Trophoblast cell (in vitro differentiated cells and primary cell): ENCODE measurements at regions not wholly inside any gene's neighbourhood (a gene's known extent, or its start where the extent isn't known, plus 50 kb on each side); places are given as distances from the start of the nearest gene placed in this dataset.

Source experiments
- DNase-seq, 2 donors: peaks; one replicate each; pipeline ENCODE4 v3.0.0-alpha.2; 2016
- H2AFZ ChIP-seq: 2 replicates; pipeline ENCODE4 v1.6.1; 2013; ENCODE audit warnings: low read length, moderate library complexity, mild to moderate bottlenecking; ENCODE audit not compliant: insufficient read depth, poor library complexity
- H2AK5ac ChIP-seq: 2 replicates; pipeline ENCODE4 v1.6.1; 2013; ENCODE audit warnings: mild to moderate bottlenecking, low read length
- H2BK120ac ChIP-seq: 2 replicates; pipeline ENCODE4 v1.6.1; 2013; ENCODE audit warnings: low read length, mild to moderate bottlenecking, moderate library complexity; ENCODE audit not compliant: insufficient read depth, poor library complexity
- H2BK12ac ChIP-seq: 2 replicates; pipeline ENCODE4 v1.6.1; 2013; ENCODE audit warnings: mild to moderate bottlenecking, low read length, moderate library complexity
- H2BK5ac ChIP-seq: 2 replicates; pipeline ENCODE4 v1.6.1; 2013; ENCODE audit warnings: low read length, low read depth, moderate library complexity, mild to moderate bottlenecking; ENCODE audit not compliant: poor library complexity
- H3K14ac ChIP-seq: 2 replicates; pipeline ENCODE4 v1.6.1; 2013; ENCODE audit warnings: mild to moderate bottlenecking, low read length
- H3K18ac ChIP-seq: 2 replicates; pipeline ENCODE4 v1.6.1; 2013; ENCODE audit warnings: mild to moderate bottlenecking, low read length
- H3K23ac ChIP-seq: 2 replicates; pipeline ENCODE4 v1.6.1; 2013; ENCODE audit warnings: low read length
- H3K27ac ChIP-seq: 2 replicates; pipeline ENCODE4 v1.5.1; 2013; ENCODE audit warnings: low read depth, mild to moderate bottlenecking, inconsistent platforms, low read length, moderate library complexity
- H3K27me3 ChIP-seq: 2 replicates; pipeline ENCODE4 v1.6.1; 2013; ENCODE audit warnings: inconsistent platforms, mild to moderate bottlenecking, low read length, moderate library complexity; ENCODE audit not compliant: insufficient read depth
- H3K36me3 ChIP-seq, 2 experiments: 1 replicate in 1 of 2; 2 replicates in 1 of 2; pipeline ENCODE4 v1.6.1; 2013; ENCODE audit warnings: low read length in 2 of 2, mild to moderate bottlenecking in 2 of 2, moderate library complexity in 1 of 2; ENCODE audit not compliant: insufficient read depth in 2 of 2, control insufficient read depth in 1 of 2
- H3K4ac ChIP-seq: 2 replicates; pipeline ENCODE4 v1.6.1; 2013; ENCODE audit warnings: low read depth, mild to moderate bottlenecking, low read length, moderate library complexity
- H3K4me1 ChIP-seq, 2 experiments: 1 replicate in 1 of 2; 2 replicates in 1 of 2; pipeline ENCODE4 v1.6.1; 2013; ENCODE audit warnings: low read length in 2 of 2, mild to moderate bottlenecking in 2 of 2, moderate library complexity in 1 of 2; ENCODE audit not compliant: insufficient read depth in 2 of 2, control insufficient read depth in 1 of 2
- H3K4me2 ChIP-seq: 2 replicates; pipeline ENCODE4 v1.6.1; 2013; ENCODE audit warnings: inconsistent platforms, mild to moderate bottlenecking, low read length, moderate library complexity
- H3K4me3 ChIP-seq: 2 replicates; pipeline ENCODE4 v1.5.1; 2013; ENCODE audit warnings: mild to moderate bottlenecking, low read depth, low read length, inconsistent platforms
- H3K79me1 ChIP-seq: one replicate; pipeline ENCODE4 v1.6.1; 2013; ENCODE audit warnings: low read length
- H3K79me2 ChIP-seq: 2 replicates; pipeline ENCODE4 v1.6.1; 2013; ENCODE audit warnings: low read length, mild to moderate bottlenecking; ENCODE audit not compliant: control insufficient read depth, insufficient read depth, poor library complexity
- H3K9ac ChIP-seq: 2 replicates; pipeline ENCODE4 v1.6.1; 2013; ENCODE audit warnings: mild to moderate bottlenecking, low read length
- H3K9me3 ChIP-seq: 2 replicates; pipeline ENCODE4 v1.6.1; 2013; ENCODE audit warnings: low read depth, mild to moderate bottlenecking, control low read depth, inconsistent platforms, low read length; ENCODE audit not compliant: insufficient read depth
- H4K12ac ChIP-seq: 2 replicates; pipeline ENCODE4 v1.6.1; 2013; ENCODE audit warnings: low read depth, mild to moderate bottlenecking, low read length, moderate library complexity
- H4K8ac ChIP-seq: 2 replicates; pipeline ENCODE4 v1.6.1; 2013; ENCODE audit warnings: low read depth, mild to moderate bottlenecking, low read length, moderate library complexity
- H4K91ac ChIP-seq: one replicate; pipeline ENCODE4 v1.6.1; 2013; ENCODE audit warnings: low read depth, mild to moderate bottlenecking, low read length, moderate library complexity
- WGBS: extraction: QIAGEN DNeasy Blood & Tissue Kit; methylation state at CpG from one replicate; pipeline ENCODE4 v1.1.7; 2013; ENCODE audit warnings: missing lambda C conversion rate; ENCODE audit not compliant: insufficient read length, insufficient coverage; ENCODE audit errors: extremely low coverage; 5-methylcytosine and 5-hydroxymethylcytosine counted together

DNA sequence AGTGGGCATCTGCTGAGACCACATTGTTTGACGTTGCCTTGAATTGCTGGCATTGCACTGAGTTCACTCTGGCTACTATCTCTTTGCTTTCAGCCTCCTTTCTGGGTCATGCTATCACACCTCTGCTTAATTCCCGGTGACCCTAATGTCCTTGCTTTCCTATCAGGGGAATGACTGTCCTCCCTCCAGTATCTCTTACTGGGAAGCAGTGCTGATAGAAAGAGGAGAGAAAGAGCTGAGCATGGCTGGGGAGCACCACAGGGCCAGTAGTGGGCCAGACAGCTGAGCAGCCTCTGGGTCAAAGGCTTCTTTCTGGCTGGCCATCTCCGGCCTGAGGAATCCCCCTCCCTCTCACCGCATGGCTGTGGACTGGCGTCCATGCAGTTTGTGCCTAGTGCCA, 428.7 kb downstream of the INHBA start:
- Histone ChIP-seq H2AK5ac (no peak overlapping the region), H3K4me1 (no peaks in the 10 kb centered on the region), H2BK120ac (no peak overlapping the region), H3K27ac (no peak overlapping the region), H3K4me3 (no peak overlapping the region), H3K36me3 (no peaks in the 10 kb centered on the region), H4K8ac (no peak overlapping the region), H3K23ac (no peak overlapping the region), H3K79me2 (no peaks in the 10 kb centered on the region), H2BK5ac (no peak overlapping the region), H3K4ac (no peak overlapping the region), H3K4me2 (no peak overlapping the region), H3K9me3 (peaks cover 3% of the 10 kb centered on the region), H3K18ac (no peak overlapping the region), H2BK12ac (no peak overlapping the region), H3K9ac (no peak overlapping the region), H3K27me3 (no peaks in the 10 kb centered on the region), H3K14ac (no peak overlapping the region), H3K79me1 (peaks cover 3% of the 10 kb centered on the region), H4K91ac (no peak overlapping the region), H2AFZ (no peak overlapping the region), H4K12ac (no peak overlapping the region)
- DNase-seq = no peak
- WGBS = no CpG with 5 or more reads among the region's 5 CpGs

GRCh38 chr7:41272664-41273063, 430.2 kb downstream of the INHBA start:
- no peak overlapping the region for H3K4ac ChIP-seq
- no peak overlapping the region for H3K18ac ChIP-seq

GRCh38 chr7:41268878-41269277, 434.0 kb downstream of the INHBA start:
- H3K27me3 ChIP-seq = no peaks in the 10 kb centered on the region
- WGBS = no CpG with 5 or more reads among the region's 2 CpGs
- no peak overlapping the region for H2BK5ac ChIP-seq
- no peak overlapping the region for H3K23ac ChIP-seq
- H3K9me3 ChIP-seq = peaks cover 3% of the 10 kb centered on the region
- H4K8ac ChIP-seq = no peak overlapping the region
- no peak overlapping the region for H2AFZ ChIP-seq
- H2BK120ac ChIP-seq = no peak overlapping the region
- H3K4me1 ChIP-seq = no peaks in the 10 kb centered on the region
- no peaks in the 10 kb centered on the region for H3K79me2 ChIP-seq
- H3K36me3 ChIP-seq = no peaks in the 10 kb centered on the region
- H3K27ac ChIP-seq = no peak overlapping the region
- no peak overlapping the region for H4K12ac ChIP-seq
- H3K14ac ChIP-seq = no peak overlapping the region
- DNase-seq = no peak
- no peak overlapping the region for H2AK5ac ChIP-seq
- H2BK12ac ChIP-seq = no peak overlapping the region
- H3K4ac ChIP-seq = no peak overlapping the region
- no peak overlapping the region for H3K4me3 ChIP-seq
- no peak overlapping the region for H3K9ac ChIP-seq
- no peak overlapping the region for H3K18ac ChIP-seq
- H4K91ac ChIP-seq = no peak overlapping the region
- peaks cover 3% of the 10 kb centered on the region for H3K79me1 ChIP-seq
- no peak overlapping the region for H3K4me2 ChIP-seq

More at GRCh38 chr7:41272664-41273063, 430.2 kb downstream of the INHBA start:
- H4K8ac ChIP-seq = no peak overlapping the region
- peaks cover 3% of the 10 kb centered on the region for H3K9me3 ChIP-seq
- no peak overlapping the region for H3K23ac ChIP-seq
- H3K79me1 ChIP-seq = peaks cover 3% of the 10 kb centered on the region
- no peak overlapping the region for H3K27ac ChIP-seq
- WGBS = no CpG with 5 or more reads among the region's 5 CpGs
- no peak overlapping the region for H2BK5ac ChIP-seq
- H3K9ac ChIP-seq = no peak overlapping the region
- H2AFZ ChIP-seq = no peak overlapping the region
- H3K4me2 ChIP-seq = no peak overlapping the region
- H3K14ac ChIP-seq = no peak overlapping the region
- no peak overlapping the region for H3K4me3 ChIP-seq
- DNase-seq = no peak
- no peak overlapping the region for H4K12ac ChIP-seq
- no peak overlapping the region for H2AK5ac ChIP-seq
- H3K27me3 ChIP-seq = no peaks in the 10 kb centered on the region
- H2BK120ac ChIP-seq = no peak overlapping the region
- no peaks in the 10 kb centered on the region for H3K79me2 ChIP-seq
- no peaks in the 10 kb centered on the region for H3K36me3 ChIP-seq
- no peaks in the 10 kb centered on the region for H3K4me1 ChIP-seq
- no peak overlapping the region for H4K91ac ChIP-seq
- no peak overlapping the region for H2BK12ac ChIP-seq

- Histone ChIP-seq H3K9ac (no peak overlapping the region), H4K8ac (no peak overlapping the region), H3K9me3 (peaks cover 2% of the 10 kb centered on the region), H4K12ac (peak overlapping the region; percentile 54), H4K91ac (no peak overlapping the region), H3K14ac (no peak overlapping the region), H2AK5ac (no peak overlapping the region), H2BK5ac (no peak overlapping the region), H3K4ac (no peak overlapping the region), H3K4me1 (no peaks in the 10 kb centered on the region), H3K27me3 (no peaks in the 10 kb centered on the region), H2AFZ (no peak overlapping the region), H3K36me3 (no peaks in the 10 kb centered on the region), H2BK12ac (peak overlapping the region; percentile 87), H3K4me2 (no peak overlapping the region), H3K79me2 (no peaks in the 10 kb centered on the region), H3K18ac (no peak overlapping the region), H3K23ac (no peak overlapping the region), H2BK120ac (peak overlapping the region; percentile 22), H3K4me3 (no peak overlapping the region), H3K27ac (no peak overlapping the region), H3K79me1 (no peaks in the 10 kb centered on the region)
- no peak for DNase-seq
- WGBS = no CpG with 5 or more reads among the region's 4 CpGs
Measured at GRCh38 chr7:41261080-41261479, 441.8 kb downstream of the INHBA start.
